Loucy (cell line): ENCODE measurements at regions not wholly inside any gene's neighbourhood (a gene's known extent, or its start where the extent isn't known, plus 50 kb on each side); places are given as distances from the start of the nearest gene placed in this dataset.

Experiments
- H2AFZ ChIP-seq: fragments of 200-600 bp; sonication (generic); 2 replicates; pipeline ENCODE4 v1.6.0; 2016; ENCODE audit warnings: antibody characterized with exemption, mild to moderate bottlenecking, low read length, moderate library complexity
- H3F3A ChIP-seq: fragments of 200-600 bp; 2 replicates; pipeline ENCODE4 v1.6.0; 2016; ENCODE audit warnings: antibody characterized with exemption, low read depth, mild to moderate bottlenecking
- H3K27me3 ChIP-seq: fragments of 200-600 bp; sonication (generic); 2 replicates; pipeline ENCODE4 v1.6.1; 2014; ENCODE audit warnings: low read length, mild to moderate bottlenecking; ENCODE audit not compliant: insufficient read depth, poor library complexity, severe bottlenecking
- H3K36me3 ChIP-seq: fragments of 200-600 bp; sonication (generic); 2 replicates; pipeline ENCODE4 v1.6.1; 2016; ENCODE audit warnings: low read length; ENCODE audit not compliant: insufficient read depth
- H3K4me1 ChIP-seq: fragments of 200-600 bp; sonication (generic); 2 replicates; pipeline ENCODE4 v1.5.1; 2014; ENCODE audit warnings: low read length, mild to moderate bottlenecking; ENCODE audit not compliant: insufficient read depth, poor library complexity, severe bottlenecking
- H3K4me2 ChIP-seq: fragments of 200-600 bp; sonication (generic); 2 replicates; pipeline ENCODE4 v1.6.0; 2014; ENCODE audit warnings: antibody characterized with exemption, low read length, low read depth, mild to moderate bottlenecking; ENCODE audit not compliant: poor library complexity, severe bottlenecking
- H3K4me3 ChIP-seq: fragments of 200-600 bp; sonication (generic); 2 replicates; pipeline ENCODE4 v1.5.1; 2014; ENCODE audit warnings: low read length, mild to moderate bottlenecking, mixed read lengths; ENCODE audit not compliant: poor library complexity, severe bottlenecking
- H3K79me2 ChIP-seq: fragments of 200-600 bp; sonication (generic); 2 replicates; pipeline ENCODE4 v1.6.1; 2014; ENCODE audit warnings: low read length; ENCODE audit not compliant: insufficient read depth
- H3K9ac ChIP-seq: fragments of 200-600 bp; sonication (generic); 2 replicates; pipeline ENCODE4 v1.6.0; 2014; ENCODE audit warnings: mild to moderate bottlenecking, low read depth, low read length, moderate library complexity; ENCODE audit not compliant: poor library complexity, severe bottlenecking
- H3K9me2 ChIP-seq: fragments of 200-600 bp; sonication (generic); replicated peaks from 2 replicates; pipeline ENCODE4 v1.6.1; 2016; ENCODE audit warnings: low read depth, low read length, mixed read lengths
- H3K9me3 ChIP-seq: fragments of 200-600 bp; sonication (generic); 2 replicates; pipeline ENCODE4 v1.6.1; 2014; ENCODE audit warnings: mild to moderate bottlenecking, antibody characterized with exemption, low read length, low read depth; ENCODE audit not compliant: insufficient read depth
- H4K20me1 ChIP-seq: fragments of 200-600 bp; sonication (generic); 2 replicates; pipeline ENCODE4 v1.6.0; 2014; ENCODE audit warnings: antibody characterized with exemption, low read length, mild to moderate bottlenecking; ENCODE audit not compliant: insufficient read depth, poor library complexity, severe bottlenecking
- TF ChIP-seq, protein P1 (sequence below): fragments of 200-600 bp; sonication (generic); conservative IDR thresholded peaks from 2 replicates; pipeline ENCODE4 v1.5.1; 2014; ENCODE audit warnings: mild to moderate bottlenecking, antibody characterized with exemption, low read length

DNA sequence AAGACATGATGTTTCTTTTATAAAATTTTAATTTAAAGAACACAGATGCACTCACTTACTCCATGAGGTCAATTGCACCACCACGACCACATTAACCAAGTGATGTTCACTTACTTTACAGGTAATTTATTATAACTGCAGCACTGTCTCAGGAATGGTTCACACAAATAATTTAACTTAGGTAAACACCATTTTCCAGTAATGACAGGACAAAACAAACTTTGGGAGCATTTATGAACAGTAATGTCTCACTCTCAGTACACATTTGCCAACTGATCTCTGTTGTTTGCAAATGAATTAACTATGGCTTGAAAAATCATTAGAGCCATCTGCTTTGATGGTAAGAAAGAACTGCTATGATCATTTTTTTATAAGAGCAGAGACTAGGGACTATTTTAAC lies 150.4 kb downstream of the ETV1 start:
- H3K36me3 ChIP-seq: no peaks in the 10 kb centered on the region
- no peak overlapping the region for H3K4me2 ChIP-seq
- H2AFZ ChIP-seq: no peak overlapping the region

More for the DNA sequence above, 150.4 kb downstream of the ETV1 start:
- H3K4me3 ChIP-seq: no peak overlapping the region
- no peaks in the 10 kb centered on the region for H3K9me2 ChIP-seq
- no peaks in the 10 kb centered on the region for H3F3A ChIP-seq
- TF ChIP-seq, protein P1, sequence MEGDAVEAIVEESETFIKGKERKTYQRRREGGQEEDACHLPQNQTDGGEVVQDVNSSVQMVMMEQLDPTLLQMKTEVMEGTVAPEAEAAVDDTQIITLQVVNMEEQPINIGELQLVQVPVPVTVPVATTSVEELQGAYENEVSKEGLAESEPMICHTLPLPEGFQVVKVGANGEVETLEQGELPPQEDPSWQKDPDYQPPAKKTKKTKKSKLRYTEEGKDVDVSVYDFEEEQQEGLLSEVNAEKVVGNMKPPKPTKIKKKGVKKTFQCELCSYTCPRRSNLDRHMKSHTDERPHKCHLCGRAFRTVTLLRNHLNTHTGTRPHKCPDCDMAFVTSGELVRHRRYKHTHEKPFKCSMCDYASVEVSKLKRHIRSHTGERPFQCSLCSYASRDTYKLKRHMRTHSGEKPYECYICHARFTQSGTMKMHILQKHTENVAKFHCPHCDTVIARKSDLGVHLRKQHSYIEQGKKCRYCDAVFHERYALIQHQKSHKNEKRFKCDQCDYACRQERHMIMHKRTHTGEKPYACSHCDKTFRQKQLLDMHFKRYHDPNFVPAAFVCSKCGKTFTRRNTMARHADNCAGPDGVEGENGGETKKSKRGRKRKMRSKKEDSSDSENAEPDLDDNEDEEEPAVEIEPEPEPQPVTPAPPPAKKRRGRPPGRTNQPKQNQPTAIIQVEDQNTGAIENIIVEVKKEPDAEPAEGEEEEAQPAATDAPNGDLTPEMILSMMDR: no peak
- H3K9ac ChIP-seq: no peak overlapping the region
- no peaks in the 10 kb centered on the region for H4K20me1 ChIP-seq
- no peaks in the 10 kb centered on the region for H3K9me3 ChIP-seq
- no peaks in the 10 kb centered on the region for H3K4me1 ChIP-seq
- no peaks in the 10 kb centered on the region for H3K27me3 ChIP-seq
- no peaks in the 10 kb centered on the region for H3K79me2 ChIP-seq
